ENCODE measurements at regions not wholly inside any gene's neighbourhood (a gene's known extent, or its start where the extent isn't known, plus 50 kb on each side); places are given as distances from the start of the nearest gene placed in this dataset.

DNA sequence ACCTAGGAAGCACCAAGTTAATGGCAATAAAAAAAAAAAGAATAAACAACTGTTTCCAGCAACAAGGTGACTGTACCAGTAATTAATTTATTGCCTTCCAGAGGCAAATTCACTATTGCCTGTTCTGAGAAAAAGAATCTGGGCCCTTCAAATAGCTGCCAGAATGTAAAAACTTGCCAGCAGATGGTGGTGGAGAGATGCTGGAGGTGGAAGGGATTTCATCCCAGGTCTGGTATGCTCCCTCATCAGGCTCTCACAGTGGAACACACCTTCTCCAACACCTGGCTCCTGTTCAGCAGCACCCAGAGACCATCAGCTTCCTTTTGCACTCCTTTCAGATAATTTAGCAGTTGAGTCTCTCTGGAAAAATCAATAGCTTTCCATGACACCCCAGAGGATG is 792.9 kb upstream of the ADAMTS5 start:
- no peak for DNase-seq
- H3K27ac Mint-ChIP-seq: no peak overlapping the region
- no peaks in the 10 kb centered on the region for H3K27me3 Mint-ChIP-seq
- H3K36me3 Mint-ChIP-seq: no peaks in the 10 kb centered on the region
- no peaks in the 10 kb centered on the region for H3K27me3 ChIP-seq (ENCODE audit: insufficient read depth, low read length)
- no peaks in the 10 kb centered on the region for H3K4me1 ChIP-seq (ENCODE audit: insufficient read depth, low read length)
- no peaks in the 10 kb centered on the region for H3K9me3 ChIP-seq (ENCODE audit: control insufficient read depth in 1 of 2, low read length in 2 of 2)
- H3K9me3 Mint-ChIP-seq: peaks cover 0 to 8% (median 2%) of the 10 kb centered on the region in 8 donors
- intact Hi-C loops (cut with micrococcal nuclease): no loop called here
- H3K4me1 Mint-ChIP-seq: no peaks in the 10 kb centered on the region
- H3K36me3 ChIP-seq (ENCODE audit: insufficient read depth, low read length): no peaks in the 10 kb centered on the region
- no peak overlapping the region for H3K27ac ChIP-seq (ENCODE audit: low read depth, low read length)
- POLR2A ChIA-PET (ENCODE audit: partially characterized antibody): no interaction called here
- CTCF ChIA-PET (ENCODE audit: partially characterized antibody): no interaction called here
- no peak overlapping the region for H3K4me3 ChIP-seq (ENCODE audit: low read length in 2 of 2)
- no peak overlapping the region for H3K4me3 Mint-ChIP-seq

DNA sequence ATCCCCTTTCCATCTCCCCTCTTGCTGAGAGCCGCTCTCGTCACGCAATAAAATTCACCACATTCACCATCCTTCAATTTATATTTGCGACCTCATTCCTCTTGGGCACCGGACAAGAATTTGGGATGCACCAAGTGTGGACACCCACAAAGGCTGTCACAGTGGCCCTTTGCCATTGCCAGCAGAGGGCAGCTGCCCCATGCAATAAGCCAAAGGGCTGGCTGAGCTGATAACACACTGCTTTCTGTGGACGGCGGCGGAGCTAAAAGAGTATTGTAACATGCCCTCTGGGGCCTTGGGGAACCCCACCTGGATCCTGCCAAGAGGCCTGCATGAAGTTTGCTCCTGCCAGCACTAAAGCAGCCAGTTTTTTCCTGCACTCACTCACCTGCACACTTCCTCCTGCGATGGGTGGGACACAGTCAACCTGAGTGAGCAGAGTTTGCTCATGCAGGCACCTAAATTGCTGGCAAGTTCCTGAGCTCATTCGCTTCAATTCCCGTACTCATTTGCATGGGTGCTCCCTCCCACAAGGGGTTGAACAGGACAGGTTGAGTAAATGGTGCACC is 792.3 kb upstream of the ADAMTS5 start:
- Mint-ChIP-seq H3K4me3 (no peak overlapping the region), H3K4me1 (no peaks in the 10 kb centered on the region), H3K27ac (no peak overlapping the region), H3K36me3 (no peaks in the 10 kb centered on the region), H3K9me3 (peaks cover 0 to 7% (median 3%) of the 10 kb centered on the region in 8 donors), H3K27me3 (no peaks in the 10 kb centered on the region)
- H3K36me3 ChIP-seq (ENCODE audit: insufficient read depth, low read length): no peaks in the 10 kb centered on the region
- H3K4me1 ChIP-seq (ENCODE audit: insufficient read depth, low read length): no peaks in the 10 kb centered on the region
- DNase-seq: no peak
- H3K27ac ChIP-seq (ENCODE audit: low read depth, low read length): no peak overlapping the region
- CTCF ChIA-PET (ENCODE audit: partially characterized antibody): no interaction called here
- no peak overlapping the region for H3K4me3 ChIP-seq (ENCODE audit: low read length in 2 of 2)
- H3K27me3 ChIP-seq (ENCODE audit: insufficient read depth, low read length): no peaks in the 10 kb centered on the region
- intact Hi-C loops (cut with micrococcal nuclease): no loop called here
- POLR2A ChIA-PET (ENCODE audit: partially characterized antibody): no interaction called here
- no peaks in the 10 kb centered on the region for H3K9me3 ChIP-seq (ENCODE audit: control insufficient read depth in 1 of 2, low read length in 2 of 2)

DNA sequence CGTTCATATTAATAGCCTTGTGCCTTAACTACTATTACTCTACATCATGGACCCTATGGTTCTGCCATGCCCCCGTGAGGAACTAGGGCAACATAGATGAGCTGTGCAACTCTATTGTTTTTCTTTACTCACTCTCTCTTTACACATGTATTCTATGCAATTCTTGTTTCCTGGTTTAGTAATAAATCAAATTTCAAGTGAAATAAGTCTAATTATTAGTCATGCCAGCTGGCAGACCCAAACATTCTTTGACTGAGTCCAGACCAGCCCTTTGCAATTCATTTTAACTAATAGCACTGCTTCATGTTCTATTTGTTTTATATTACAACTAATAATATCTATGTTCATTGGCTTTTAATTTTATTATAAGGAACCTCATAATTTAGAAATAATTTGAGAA is 789.3 kb upstream of the ADAMTS5 start:
- Mint-ChIP-seq H3K27ac (no peak overlapping the region), H3K36me3 (no peaks in the 10 kb centered on the region), H3K4me1 (no peaks in the 10 kb centered on the region), H3K9me3 (peaks cover 0 to 4% (median 2%) of the 10 kb centered on the region in 8 donors), H3K27me3 (no peaks in the 10 kb centered on the region), H3K4me3 (no peak overlapping the region)
- Histone ChIP-seq H3K27ac (ENCODE audit: low read depth, low read length) (no peak overlapping the region), H3K4me3 (ENCODE audit: low read length in 2 of 2) (no peak overlapping the region), H3K27me3 (ENCODE audit: insufficient read depth, low read length) (no peaks in the 10 kb centered on the region), H3K36me3 (ENCODE audit: insufficient read depth, low read length) (no peaks in the 10 kb centered on the region), H3K9me3 (ENCODE audit: control insufficient read depth in 1 of 2, low read length in 2 of 2) (no peaks in the 10 kb centered on the region), H3K4me1 (ENCODE audit: insufficient read depth, low read length) (no peaks in the 10 kb centered on the region)
- POLR2A ChIA-PET (ENCODE audit: partially characterized antibody): no interaction called here
- no peak for DNase-seq
- intact Hi-C loops (cut with micrococcal nuclease): no loop called here
- CTCF ChIA-PET (ENCODE audit: partially characterized antibody): no interaction called here

DNA sequence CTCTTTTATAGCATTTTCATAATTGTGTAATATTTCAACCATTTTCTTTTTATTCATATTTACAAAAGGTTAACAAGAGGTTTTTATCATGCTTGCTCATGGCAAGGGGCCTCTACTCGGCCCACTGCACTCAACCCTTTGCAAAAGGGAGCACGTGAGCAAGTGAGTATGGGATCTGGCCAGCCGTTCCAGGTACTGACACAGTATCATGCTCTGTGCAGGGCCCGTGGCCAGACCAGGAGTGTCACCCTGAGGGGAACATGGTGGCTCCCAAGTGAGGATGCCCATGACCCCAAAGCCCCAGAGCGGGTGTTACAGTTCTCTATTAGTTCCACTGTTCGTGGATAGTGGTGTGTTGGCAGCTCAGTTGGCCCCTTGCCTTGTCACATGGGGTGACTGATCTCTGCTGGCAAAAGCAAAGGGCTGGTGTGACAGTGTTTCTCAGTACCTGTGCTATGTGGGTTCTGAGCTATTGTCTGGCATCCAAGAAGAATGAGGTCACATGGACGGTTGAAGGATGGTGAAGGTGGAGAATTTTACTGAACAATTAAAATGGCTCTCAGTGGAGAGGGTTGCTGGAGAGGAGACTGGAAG is 777.2 kb upstream of the ADAMTS5 start:
- no peaks in the 10 kb centered on the region for H3K4me1 Mint-ChIP-seq
- no peaks in the 10 kb centered on the region for H3K27me3 Mint-ChIP-seq
- no peak overlapping the region for H3K27ac ChIP-seq (ENCODE audit: low read depth, low read length)
- no peaks in the 10 kb centered on the region for H3K27me3 ChIP-seq (ENCODE audit: insufficient read depth, low read length)
- intact Hi-C loops (cut with micrococcal nuclease): no loop called here
- H3K9me3 ChIP-seq (ENCODE audit: control insufficient read depth in 1 of 2, low read length in 2 of 2): no peaks in the 10 kb centered on the region
- DNase-seq: no peak
- peaks cover 0 to 8% (median 3%) of the 10 kb centered on the region in 8 donors for H3K9me3 Mint-ChIP-seq
- no peaks in the 10 kb centered on the region for H3K36me3 ChIP-seq (ENCODE audit: insufficient read depth, low read length)
- ChIA-PET POLR2A (ENCODE audit: partially characterized antibody) (no interaction called here), CTCF (ENCODE audit: partially characterized antibody) (no interaction called here)
- H3K4me3 Mint-ChIP-seq: no peak overlapping the region
- no peaks in the 10 kb centered on the region for H3K4me1 ChIP-seq (ENCODE audit: insufficient read depth, low read length)
- no peak overlapping the region for H3K27ac Mint-ChIP-seq
- H3K4me3 ChIP-seq (ENCODE audit: low read length in 2 of 2): no peak overlapping the region
- no peaks in the 10 kb centered on the region for H3K36me3 Mint-ChIP-seq

DNA sequence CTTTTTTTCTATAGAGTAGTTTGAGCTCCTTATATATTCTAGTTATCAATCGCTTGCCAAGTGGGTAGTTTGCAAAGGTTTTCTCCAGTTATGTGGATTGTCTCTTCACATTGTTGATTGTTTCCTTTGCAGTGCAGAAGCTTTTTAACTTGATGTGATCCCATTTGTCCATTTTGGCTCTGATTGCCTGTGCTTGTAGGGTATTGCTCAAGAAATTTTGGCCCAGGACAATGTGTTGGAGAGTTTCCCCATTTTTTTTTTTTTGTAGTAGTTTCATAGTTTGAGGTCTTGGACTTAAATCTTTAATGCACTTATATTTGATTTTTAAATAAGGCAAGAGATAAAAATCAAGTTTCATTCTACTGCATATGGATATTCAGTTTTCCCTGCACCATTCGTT is 774.8 kb upstream of the ADAMTS5 start:
- Histone ChIP-seq H3K27me3 (ENCODE audit: insufficient read depth, low read length) (no peaks in the 10 kb centered on the region), H3K27ac (ENCODE audit: low read depth, low read length) (no peak overlapping the region), H3K4me1 (ENCODE audit: insufficient read depth, low read length) (no peaks in the 10 kb centered on the region), H3K9me3 (ENCODE audit: control insufficient read depth in 1 of 2, low read length in 2 of 2) (no peaks in the 10 kb centered on the region), H3K36me3 (ENCODE audit: insufficient read depth, low read length) (no peaks in the 10 kb centered on the region), H3K4me3 (ENCODE audit: low read length in 2 of 2) (no peak overlapping the region)
- H3K4me3 Mint-ChIP-seq: no peak overlapping the region
- DNase-seq: no peak
- peaks cover 0 to 10% (median 4%) of the 10 kb centered on the region in 8 donors for H3K9me3 Mint-ChIP-seq
- no peaks in the 10 kb centered on the region for H3K4me1 Mint-ChIP-seq
- intact Hi-C loops (cut with micrococcal nuclease): no loop called here
- ChIA-PET POLR2A (ENCODE audit: partially characterized antibody) (no interaction called here), CTCF (ENCODE audit: partially characterized antibody) (interaction anchor here (0.9 kb wide), 1 partner anchor 20 kb away, joined by 3 read pairs; no protein-coding TSS in a partner anchor)
- no peaks in the 10 kb centered on the region for H3K36me3 Mint-ChIP-seq
- H3K27me3 Mint-ChIP-seq: no peaks in the 10 kb centered on the region
- no peak overlapping the region for H3K27ac Mint-ChIP-seq

DNA sequence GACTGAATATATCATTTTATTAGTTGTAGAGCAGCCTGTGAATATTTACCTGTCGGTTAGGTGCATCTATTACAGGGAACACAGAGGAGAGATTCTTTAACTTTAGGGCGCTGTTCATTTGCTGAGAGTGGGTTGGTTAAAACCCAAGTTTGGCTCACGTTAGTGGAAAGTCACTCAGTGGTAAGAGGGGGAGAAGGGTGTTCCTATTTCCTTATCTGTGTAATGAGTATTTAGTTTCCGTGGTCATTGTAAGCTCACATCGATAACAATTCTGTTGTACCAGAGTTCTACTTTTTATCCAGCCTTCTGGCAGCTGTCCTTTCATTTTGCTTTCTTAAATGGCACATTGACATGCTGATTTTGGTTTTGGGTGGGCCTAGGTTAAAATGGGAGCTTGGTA is 773.2 kb upstream of the ADAMTS5 start:
- Histone ChIP-seq H3K27ac (ENCODE audit: low read depth, low read length) (no peak overlapping the region), H3K9me3 (ENCODE audit: control insufficient read depth in 1 of 2, low read length in 2 of 2) (no peaks in the 10 kb centered on the region), H3K27me3 (ENCODE audit: insufficient read depth, low read length) (no peaks in the 10 kb centered on the region), H3K36me3 (ENCODE audit: insufficient read depth, low read length) (no peaks in the 10 kb centered on the region), H3K4me1 (ENCODE audit: insufficient read depth, low read length) (no peaks in the 10 kb centered on the region), H3K4me3 (ENCODE audit: low read length in 2 of 2) (no peak overlapping the region)
- no peaks in the 10 kb centered on the region for H3K36me3 Mint-ChIP-seq
- no peaks in the 10 kb centered on the region for H3K4me1 Mint-ChIP-seq
- no peak overlapping the region for H3K27ac Mint-ChIP-seq
- intact Hi-C loops (cut with micrococcal nuclease): no loop called here
- H3K27me3 Mint-ChIP-seq: no peaks in the 10 kb centered on the region
- ChIA-PET CTCF (ENCODE audit: partially characterized antibody) (no interaction called here), POLR2A (ENCODE audit: partially characterized antibody) (no interaction called here)
- peaks cover 0 to 8% (median 2%) of the 10 kb centered on the region in 8 donors for H3K9me3 Mint-ChIP-seq
- DNase-seq: no peak
- H3K4me3 Mint-ChIP-seq: no peak overlapping the region

DNA sequence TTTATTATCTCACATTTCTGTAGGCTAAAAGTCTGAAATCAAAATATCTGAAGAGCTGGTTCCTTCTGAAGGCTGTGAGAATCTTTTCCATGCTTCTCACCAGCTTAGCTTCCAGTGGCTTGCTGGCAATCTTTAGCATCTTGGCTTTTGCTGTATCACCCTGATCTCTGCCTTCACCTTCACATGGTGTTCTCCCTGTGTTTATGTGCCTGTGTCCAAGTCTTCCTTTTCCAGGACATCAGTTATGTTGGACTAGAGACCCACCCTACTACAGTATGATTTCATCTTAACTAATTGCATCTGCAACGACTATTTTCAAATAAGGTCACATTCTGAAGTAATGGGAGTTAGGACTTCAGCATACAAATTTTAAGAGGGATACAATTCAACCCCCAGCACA is 772.3 kb upstream of the ADAMTS5 start:
- Mint-ChIP-seq H3K36me3 (no peaks in the 10 kb centered on the region), H3K27me3 (no peaks in the 10 kb centered on the region), H3K4me3 (no peak overlapping the region), H3K9me3 (peaks cover 0 to 7% (median 2%) of the 10 kb centered on the region in 8 donors), H3K4me1 (no peaks in the 10 kb centered on the region), H3K27ac (no peak overlapping the region)
- no peaks in the 10 kb centered on the region for H3K4me1 ChIP-seq (ENCODE audit: insufficient read depth, low read length)
- DNase-seq: no peak
- H3K27me3 ChIP-seq (ENCODE audit: insufficient read depth, low read length): no peaks in the 10 kb centered on the region
- H3K27ac ChIP-seq (ENCODE audit: low read depth, low read length): no peak overlapping the region
- H3K36me3 ChIP-seq (ENCODE audit: insufficient read depth, low read length): no peaks in the 10 kb centered on the region
- H3K9me3 ChIP-seq (ENCODE audit: control insufficient read depth in 1 of 2, low read length in 2 of 2): no peaks in the 10 kb centered on the region
- intact Hi-C loops (cut with micrococcal nuclease): no loop called here
- CTCF ChIA-PET (ENCODE audit: partially characterized antibody): no interaction called here
- POLR2A ChIA-PET (ENCODE audit: partially characterized antibody): no interaction called here
- no peak overlapping the region for H3K4me3 ChIP-seq (ENCODE audit: low read length in 2 of 2)

DNA sequence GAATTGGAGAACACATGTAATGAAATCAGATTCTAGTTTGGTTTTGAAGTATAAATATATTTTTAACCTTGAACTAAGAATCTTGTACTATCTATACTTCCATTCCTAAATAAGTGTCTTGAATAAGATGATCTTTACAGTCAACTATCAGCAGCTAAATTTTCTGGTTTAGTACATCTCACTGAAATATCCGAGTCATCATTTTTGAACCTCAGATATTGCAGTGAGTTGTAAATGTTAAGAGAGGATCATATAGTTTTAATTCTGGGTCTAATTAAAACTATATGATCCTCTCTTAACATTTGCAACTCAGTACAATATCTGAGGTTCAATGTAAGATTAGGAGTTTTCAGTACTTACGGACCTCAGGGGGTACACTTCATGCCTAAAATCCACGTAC is 768.8 kb upstream of the ADAMTS5 start:
- CTCF ChIA-PET (ENCODE audit: partially characterized antibody): no interaction called here
- no peak overlapping the region for H3K4me3 Mint-ChIP-seq
- intact Hi-C loops (cut with micrococcal nuclease): no loop called here
- no peaks in the 10 kb centered on the region for H3K36me3 ChIP-seq (ENCODE audit: insufficient read depth, low read length)
- POLR2A ChIA-PET (ENCODE audit: partially characterized antibody): no interaction called here
- H3K36me3 Mint-ChIP-seq: no peaks in the 10 kb centered on the region
- H3K27me3 Mint-ChIP-seq: no peaks in the 10 kb centered on the region
- H3K27ac ChIP-seq (ENCODE audit: low read depth, low read length): no peak overlapping the region
- H3K27me3 ChIP-seq (ENCODE audit: insufficient read depth, low read length): no peaks in the 10 kb centered on the region
- no peak overlapping the region for H3K4me3 ChIP-seq (ENCODE audit: low read length in 2 of 2)
- H3K9me3 ChIP-seq (ENCODE audit: control insufficient read depth in 1 of 2, low read length in 2 of 2): no peaks in the 10 kb centered on the region
- H3K9me3 Mint-ChIP-seq: peaks cover 0 to 7% (median 2%) of the 10 kb centered on the region in 8 donors
- H3K4me1 Mint-ChIP-seq: no peaks in the 10 kb centered on the region
- no peak for DNase-seq
- no peak overlapping the region for H3K27ac Mint-ChIP-seq
- H3K4me1 ChIP-seq (ENCODE audit: insufficient read depth, low read length): no peaks in the 10 kb centered on the region

All from CD4-positive, alpha-beta memory T cell (primary cell).